ENCODE measurements at regions not wholly inside any gene's neighbourhood (a gene's known extent, or its start where the extent isn't known, plus 50 kb on each side); places are given as distances from the start of the nearest gene placed in this dataset.

GRCh38 chr1:222413991-222414549 lies 133.8 kb downstream of the HHIPL2 start:
- no peaks in the 10 kb centered on the region for H3K4me1 Mint-ChIP-seq
- no peaks in the 10 kb centered on the region for H3K9me3 Mint-ChIP-seq
- ChIA-PET POLR2A (no interaction called here), CTCF (no interaction called here)
- H3K27ac Mint-ChIP-seq: no peak overlapping the region
- no peaks in the 10 kb centered on the region for H3K27me3 Mint-ChIP-seq (ENCODE audit: low read depth)
- ATAC-seq (no peak), DNase-seq (ENCODE audit: low spot score) (no peak)
- TF ChIP-seq TEAD4 (CRISPR knock-in tag; IDR thresholded peaks at IDR 0.05) (no peak), TCF7 (CRISPR knock-in tag; IDR thresholded peaks at IDR 0.05; ENCODE audit: low read depth) (no peak), KAT7 (CRISPR knock-in tag; IDR thresholded peaks at IDR 0.05; ENCODE audit: borderline replicate concordance) (no peak), RELA (CRISPR knock-in tag; IDR thresholded peaks at IDR 0.05; ENCODE audit: borderline replicate concordance) (no peak), ERG (CRISPR knock-in tag; IDR thresholded peaks at IDR 0.05) (no peak), ZSCAN18 (CRISPR knock-in tag; IDR thresholded peaks at IDR 0.05) (no peak), HMGXB4 (CRISPR knock-in tag; IDR thresholded peaks at IDR 0.05) (no peak), E2F5 (CRISPR knock-in tag; IDR thresholded peaks at IDR 0.05) (no peak), ZNF396 (CRISPR knock-in tag; IDR thresholded peaks at IDR 0.05; ENCODE audit: borderline replicate concordance) (no peak), ATF6 (CRISPR knock-in tag; IDR thresholded peaks at IDR 0.05) (no peak), PREB (CRISPR knock-in tag; IDR thresholded peaks at IDR 0.05; ENCODE audit: borderline replicate concordance) (no peak), GABPB1 (CRISPR knock-in tag; IDR thresholded peaks at IDR 0.05) (no peak), STAT6 (CRISPR knock-in tag; conservative IDR thresholded peaks at IDR 0.05; ENCODE audit: low read depth) (no peak), ETV6 (CRISPR knock-in tag; IDR thresholded peaks at IDR 0.05) (no peak)
- H3K36me3 Mint-ChIP-seq: no peaks in the 10 kb centered on the region
- H3K4me3 Mint-ChIP-seq: no peak overlapping the region

Data from WTC11 (cell line).